SK-N-SH (cell line): ENCODE measurements at regions not wholly inside any gene's neighbourhood (a gene's known extent, or its start where the extent isn't known, plus 50 kb on each side); places are given as distances from the start of the nearest gene placed in this dataset.

Experiments
- CTCF ChIA-PET: fragments of 300-600, 350-600 bp; formaldehyde crosslinking; extraction: SDS; loops from one replicate; lab custom pipeline; 2021; lab: Yijun Ruan, JAX
- POLR2A ChIA-PET: fragments of 350-600 bp; sonication (Branson Sonifier 250); formaldehyde crosslinking; extraction: SDS; loops from one replicate; lab custom pipeline; 2020; ENCODE audit warnings: antibody characterized with exemption, inconsistent platforms; lab: Yijun Ruan, JAX
- DNase-seq: peaks from one replicate; pipeline ENCODE4 v3.0.0; 2012
- H2AFZ ChIP-seq: fragments of 200-600 bp; sonication (generic); 2 replicates; pipeline ENCODE4 v1.8.1; 2016; ENCODE audit warnings: antibody characterized with exemption, mild to moderate bottlenecking, low read depth
- H3F3A ChIP-seq: fragments of 200-600 bp; sonication (generic); replicated peaks from 2 replicates; pipeline ENCODE3; 2016; ENCODE audit warnings: antibody characterized with exemption, mild to moderate bottlenecking; ENCODE audit not compliant: insufficient read depth
- H3K27ac ChIP-seq, 2 experiments: fragments of 200-500 bp in 1 of 2; fragments of 200-600 bp in 1 of 2; sonication (Bioruptor generic) in 1 of 2; sonication (generic), shearing (Covaris generic) in 1 of 2; 2 replicates each; pipeline versions ENCODE4 v1.5.1 to v1.6.1; 2014 to 2016; ENCODE audit warnings: low read depth in 2 of 2, inconsistent platforms in 1 of 2, low read length in 1 of 2, mild to moderate bottlenecking in 1 of 2, mixed read lengths in 1 of 2
- H3K27me3 ChIP-seq: fragments of 200-600 bp; sonication (generic), shearing (Covaris generic); 2 replicates; pipeline ENCODE4 v1.6.1; 2016; ENCODE audit warnings: mixed run types; ENCODE audit not compliant: insufficient read depth
- H3K36me3 ChIP-seq, 2 experiments: fragments of 200-500 bp in 1 of 2; fragments of 200-600 bp in 1 of 2; sonication (Bioruptor generic) in 1 of 2; sonication (generic) in 1 of 2; replicated peaks in 1 of 2; 2 replicates each; pipeline versions ENCODE3 to v1.5.1; 2014 to 2016; ENCODE audit warnings: low read length in 1 of 2, mild to moderate bottlenecking in 1 of 2; ENCODE audit not compliant: insufficient read depth in 2 of 2, control insufficient read depth in 1 of 2
- H3K4me1 ChIP-seq, 2 experiments: fragments of 200-500 bp in 1 of 2; fragments of 200-600 bp in 1 of 2; sonication (Bioruptor generic) in 1 of 2; sonication (generic), shearing (Covaris generic) in 1 of 2; 2 replicates each; pipeline versions ENCODE4 v1.5.1 to v1.6.1; 2014 to 2016; ENCODE audit warnings: low read depth in 1 of 2, low read length in 1 of 2, mixed run types in 1 of 2; ENCODE audit not compliant: insufficient read depth in 2 of 2, control insufficient read depth in 1 of 2
- H3K4me2 ChIP-seq: fragments of 200-600 bp; sonication (generic), shearing (Covaris generic); 2 replicates; pipeline ENCODE4 v1.6.1; 2017; ENCODE audit warnings: mixed run types
- H3K4me3 ChIP-seq, 2 experiments: fragments of 200-500 bp in 1 of 2; fragments of 200-600 bp in 1 of 2; sonication (Bioruptor generic) in 1 of 2; sonication (generic), shearing (Covaris generic) in 1 of 2; 2 replicates each; pipeline versions ENCODE4 v1.5.1 to v1.8.1; 2014 to 2016; ENCODE audit warnings: low read depth in 2 of 2, inconsistent platforms in 1 of 2, low read length in 1 of 2, mild to moderate bottlenecking in 1 of 2, mixed read lengths in 1 of 2, moderate library complexity in 1 of 2
- H3K79me2 ChIP-seq: fragments of 200-600 bp; sonication (generic); 2 replicates; pipeline ENCODE4 v1.8.1; 2017; ENCODE audit warnings: mild to moderate bottlenecking; ENCODE audit not compliant: insufficient read depth
- H3K9ac ChIP-seq: fragments of 200-600 bp; sonication (generic); 2 replicates; pipeline ENCODE4 v1.6.1; 2017; ENCODE audit warnings: mixed run types
- H3K9me2 ChIP-seq: fragments of 200-600 bp; sonication (generic); 2 replicates; pipeline ENCODE4 v1.6.1; 2017; ENCODE audit warnings: mixed run types
- H3K9me3 ChIP-seq: fragments of 200-600 bp; sonication (generic); 2 replicates; pipeline ENCODE4 v1.6.1; 2017; ENCODE audit warnings: mixed run types, mild to moderate bottlenecking, moderate library complexity
- H4K20me1 ChIP-seq: fragments of 200-600 bp; sonication (generic); 2 replicates; pipeline ENCODE4 v1.6.1; 2017; ENCODE audit warnings: mild to moderate bottlenecking, mixed run types; ENCODE audit not compliant: insufficient read depth
- EP300 ChIP-seq, 2 experiments: IDR thresholded peaks; 2 replicates each; pipeline versions ENCODE4 v1.4.0 to v1.6.1; 2012; ENCODE audit warnings: borderline replicate concordance in 1 of 2, low read depth in 1 of 2, low read length in 1 of 2
- EZH2phosphoT487 ChIP-seq: fragments of 200-600 bp; sonication (generic); IDR thresholded peaks from 2 replicates; pipeline ENCODE4 v1.6.1; 2017; ENCODE audit warnings: low read depth, mixed run types, mild to moderate bottlenecking, antibody characterized with exemption, moderate library complexity, borderline replicate concordance
- FOXM1 ChIP-seq: IDR thresholded peaks from 2 replicates; pipeline ENCODE4 v1.4.0; 2012; ENCODE audit warnings: low read depth, mild to moderate bottlenecking
- NRF1 ChIP-seq: IDR thresholded peaks from 2 replicates; pipeline ENCODE4 v1.6.1; 2012; ENCODE audit warnings: low read depth, mild to moderate bottlenecking, low read length
- RCOR1 ChIP-seq: fragments of 150-350 bp; IDR thresholded peaks from 2 replicates; pipeline ENCODE4 v1.6.1; 2017; ENCODE audit warnings: antibody characterized with exemption, low read length
- RXRA ChIP-seq: IDR thresholded peaks from 2 replicates; pipeline ENCODE4 v1.4.0; 2012; ENCODE audit warnings: low read depth, mild to moderate bottlenecking, borderline replicate concordance
- SIN3A ChIP-seq: IDR thresholded peaks from 2 replicates; pipeline ENCODE4 v1.6.1; 2012; ENCODE audit warnings: low read depth, mild to moderate bottlenecking, low read length, moderate library complexity, borderline replicate concordance
- SMC3 ChIP-seq: IDR thresholded peaks from 2 replicates; pipeline ENCODE4 v1.6.1; 2012; ENCODE audit warnings: low read depth, low read length, improper control_type of control experiment
- TCF12 ChIP-seq: IDR thresholded peaks from 2 replicates; pipeline ENCODE4 v1.4.0; 2012
- TEAD4 ChIP-seq: IDR thresholded peaks from 2 replicates; pipeline ENCODE4 v1.4.0; 2012; ENCODE audit warnings: mild to moderate bottlenecking, borderline replicate concordance; ENCODE audit not compliant: insufficient read depth
- YY1 ChIP-seq: IDR thresholded peaks from 2 replicates; pipeline ENCODE4 v1.4.0; 2012; ENCODE audit warnings: low read depth, mild to moderate bottlenecking
- WGBS: methylation state at CpG from one replicate; pipeline ENCODE4 v1.1.6; 2017; ENCODE audit warnings: low lambda C conversion rate; 5-methylcytosine and 5-hydroxymethylcytosine counted together
- TF ChIP-seq, protein P1 (sequence below): fragments of 200-600 bp; sonication (generic); IDR thresholded peaks from 2 replicates; pipeline ENCODE4 v1.6.1; 2017; ENCODE audit warnings: antibody characterized with exemption, mild to moderate bottlenecking, moderate library complexity

DNA sequence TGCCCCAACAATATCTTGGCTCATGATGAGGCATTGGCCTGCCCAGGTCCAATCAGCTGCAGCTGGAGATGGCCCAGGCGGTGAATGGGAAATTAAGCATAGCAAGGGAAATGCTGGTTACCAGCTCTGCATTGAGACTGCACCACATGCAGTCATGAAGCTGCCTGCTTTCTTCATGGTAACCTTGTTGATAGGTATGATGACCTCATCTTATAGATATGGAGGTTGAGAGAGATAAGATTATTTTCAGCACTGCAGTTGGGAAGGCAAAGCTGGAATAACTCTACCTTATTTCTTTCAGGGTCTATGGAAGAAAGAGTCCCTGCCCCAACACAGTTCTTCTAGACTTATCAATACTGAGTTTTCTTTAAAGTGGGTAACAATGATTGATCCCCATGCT lies 180.1 kb downstream of the ICE1 start (continued):
- no peak for TF ChIP-seq NRF1

DNA sequence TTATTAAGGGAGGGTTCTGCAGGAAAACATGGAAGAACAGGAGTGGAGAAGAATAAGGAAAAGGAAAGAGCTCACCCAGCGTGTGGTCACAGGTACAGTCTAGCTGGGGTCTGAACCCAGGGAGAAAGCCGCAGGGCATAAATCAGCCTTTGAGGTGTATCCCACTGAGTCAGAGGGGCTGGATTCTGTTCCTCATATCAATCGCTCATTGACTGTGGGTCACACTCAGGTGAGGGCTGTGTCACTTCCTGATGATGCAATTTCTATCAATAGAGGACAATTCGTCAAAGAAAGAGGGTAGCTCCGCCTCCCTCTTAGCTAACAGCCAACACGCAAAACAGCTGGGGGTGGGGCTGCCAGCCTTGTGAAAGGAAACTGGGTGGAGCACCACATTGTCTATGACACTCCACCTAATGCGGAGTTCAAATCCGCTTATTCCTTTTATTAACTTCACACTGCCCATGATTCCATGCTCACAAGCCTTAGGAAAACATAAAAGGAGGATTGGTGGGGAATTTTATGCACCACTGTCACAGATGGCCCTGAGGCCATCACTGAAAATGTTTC lies 176.2 kb downstream of the ICE1 start:
- no peak overlapping the region for H2AFZ ChIP-seq
- no peaks in the 10 kb centered on the region for H3K9me3 ChIP-seq
- no peak overlapping the region for H3K9ac ChIP-seq
- H3K4me3 ChIP-seq, result no peak overlapping the region
- TF ChIP-seq EZH2phosphoT487, result no peak
- TF ChIP-seq SIN3A, result no peak
- H3F3A ChIP-seq, result no peaks in the 10 kb centered on the region
- no peak overlapping the region for H3K27ac ChIP-seq
- no peak for DNase-seq
- H3K4me1 ChIP-seq, result no peaks in the 10 kb centered on the region; a peak in 1 of 4 replicates
- 63% methylated on average over 8 of the region's 8 CpGs for WGBS
- H3K9me2 ChIP-seq, result no peaks in the 10 kb centered on the region
- H3K79me2 ChIP-seq, result no peaks in the 10 kb centered on the region
- POLR2A ChIA-PET, result no interaction called here
- H3K4me2 ChIP-seq, result no peak overlapping the region
- H3K27me3 ChIP-seq, result no peaks in the 10 kb centered on the region
- H3K36me3 ChIP-seq, result no peaks in the 10 kb centered on the region
- H4K20me1 ChIP-seq, result no peaks in the 10 kb centered on the region
- CTCF ChIA-PET, result interaction anchor here (1.0 kb wide), 1 partner anchor 18 kb away, joined by 3 read pairs; no protein-coding TSS in a partner anchor

DNA sequence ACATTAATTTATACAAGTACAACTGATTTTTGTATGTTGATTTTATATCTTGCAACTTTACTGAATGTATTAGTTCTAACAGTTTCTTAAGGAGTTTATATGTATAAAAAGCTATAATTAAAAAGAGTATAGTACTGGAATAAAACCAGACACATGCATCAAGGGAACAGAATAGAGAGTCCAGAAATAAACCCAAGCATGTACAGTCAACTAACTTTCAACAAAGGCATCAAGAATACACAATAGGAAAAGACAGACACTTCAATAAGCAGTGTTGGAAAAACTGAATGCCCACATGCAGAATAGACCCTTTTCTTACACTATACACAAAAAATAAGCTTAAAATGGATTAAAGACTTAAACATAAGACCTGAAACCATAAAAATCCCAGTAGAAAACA lies 170.9 kb downstream of the ICE1 start:
- no peak for DNase-seq
- POLR2A ChIA-PET, result no interaction called here

More for the DNA sequence above, 170.9 kb downstream of the ICE1 start:
- CTCF ChIA-PET, result interaction anchor here (1.3 kb wide), 1 partner anchor 10 kb away, joined by 5 read pairs; no protein-coding TSS in a partner anchor
- Histone ChIP-seq H3K27me3 (no peaks in the 10 kb centered on the region), H3K9me2 (no peaks in the 10 kb centered on the region), H3K36me3 (no peaks in the 10 kb centered on the region), H4K20me1 (no peaks in the 10 kb centered on the region), H3K4me2 (no peak overlapping the region), H3K9me3 (no peaks in the 10 kb centered on the region), H3F3A (no peaks in the 10 kb centered on the region), H3K27ac (no peak overlapping the region), H3K79me2 (no peaks in the 10 kb centered on the region), H3K4me3 (no peak overlapping the region), H3K9ac (no peak overlapping the region), H3K4me1 (peaks cover 0 to 6% of the 10 kb centered on the region in 2 experiments; a peak in 1 of 4 replicates), H2AFZ (no peak overlapping the region)
- TF ChIP-seq, protein P1, sequence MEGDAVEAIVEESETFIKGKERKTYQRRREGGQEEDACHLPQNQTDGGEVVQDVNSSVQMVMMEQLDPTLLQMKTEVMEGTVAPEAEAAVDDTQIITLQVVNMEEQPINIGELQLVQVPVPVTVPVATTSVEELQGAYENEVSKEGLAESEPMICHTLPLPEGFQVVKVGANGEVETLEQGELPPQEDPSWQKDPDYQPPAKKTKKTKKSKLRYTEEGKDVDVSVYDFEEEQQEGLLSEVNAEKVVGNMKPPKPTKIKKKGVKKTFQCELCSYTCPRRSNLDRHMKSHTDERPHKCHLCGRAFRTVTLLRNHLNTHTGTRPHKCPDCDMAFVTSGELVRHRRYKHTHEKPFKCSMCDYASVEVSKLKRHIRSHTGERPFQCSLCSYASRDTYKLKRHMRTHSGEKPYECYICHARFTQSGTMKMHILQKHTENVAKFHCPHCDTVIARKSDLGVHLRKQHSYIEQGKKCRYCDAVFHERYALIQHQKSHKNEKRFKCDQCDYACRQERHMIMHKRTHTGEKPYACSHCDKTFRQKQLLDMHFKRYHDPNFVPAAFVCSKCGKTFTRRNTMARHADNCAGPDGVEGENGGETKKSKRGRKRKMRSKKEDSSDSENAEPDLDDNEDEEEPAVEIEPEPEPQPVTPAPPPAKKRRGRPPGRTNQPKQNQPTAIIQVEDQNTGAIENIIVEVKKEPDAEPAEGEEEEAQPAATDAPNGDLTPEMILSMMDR, result no peak
- TF ChIP-seq RCOR1 (no peak), RXRA (no peak), TCF12 (no peak), FOXM1 (no peak), SMC3 (no peak), TEAD4 (no peak), YY1 (no peak), EP300 (IDR thresholded peaks at IDR 0.05; ENCODE audit: borderline replicate concordance in 1 of 2, low read depth in 1 of 2, low read length in 1 of 2) (no peak)
